GM12892 (cell line): ENCODE measurements at regions not wholly inside any gene's neighbourhood (a gene's known extent, or its start where the extent isn't known, plus 50 kb on each side); places are given as distances from the start of the nearest gene placed in this dataset.

ENCODE experiments used
- DNase-seq: peaks from one replicate; pipeline ENCODE4 v3.0.0; 2011; ENCODE audit not compliant: insufficient read length
- FAIRE-seq: peaks from 2 replicates; lab custom pipeline; 2011; peaks lifted over from hg19 to GRCh38; lab: Jason Lieb, UNC
- POLR2A ChIP-seq: IDR thresholded peaks from 2 replicates; pipeline ENCODE4 v1.6.1; 2011; ENCODE audit warnings: low read depth, low read length, control low read depth
- POLR2AphosphoS5 ChIP-seq: IDR thresholded peaks from 2 replicates; pipeline ENCODE4 v1.6.1; 2011; ENCODE audit warnings: low read depth, low read length, control low read depth
- TAF1 ChIP-seq: IDR thresholded peaks from 2 replicates; pipeline ENCODE4 v1.6.1; 2011; ENCODE audit warnings: low read depth, mild to moderate bottlenecking, control low read depth, low read length, borderline replicate concordance

DNA sequence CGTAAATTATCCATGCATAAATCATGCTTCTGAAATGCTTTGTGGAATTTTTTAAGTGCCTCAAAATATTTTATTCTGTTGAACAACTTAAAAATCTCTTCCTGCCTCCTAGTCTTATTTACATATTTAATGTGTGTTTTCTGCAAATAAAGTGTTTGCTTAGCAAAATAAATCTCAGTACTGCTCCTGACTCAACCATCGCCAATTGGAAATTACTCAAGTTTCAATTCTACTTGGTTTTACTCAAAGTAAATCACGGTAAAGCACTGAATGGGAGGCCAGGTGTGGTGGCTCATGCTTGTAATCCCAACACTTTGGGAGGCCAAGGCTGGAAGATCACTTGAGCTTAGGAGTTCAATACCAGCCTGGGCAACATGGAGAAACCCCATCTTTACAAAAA is 152.2 kb upstream of the NR5A2 start:
- TF ChIP-seq POLR2A (no peak), POLR2AphosphoS5 (no peak), TAF1 (no peak)
- DNase-seq (no peak), FAIRE-seq (no peak)

- no peak for TF ChIP-seq POLR2AphosphoS5
- TF ChIP-seq TAF1 = no peak
- no peak for TF ChIP-seq POLR2A
- DNase-seq (no peak), FAIRE-seq (no peak)
Measured at GRCh38 chr1:199875856-199876255, 151.7 kb upstream of the NR5A2 start.

- DNase-seq (no peak), FAIRE-seq (no peak)
- TF ChIP-seq POLR2AphosphoS5 (no peak), POLR2A (no peak), TAF1 (no peak)
Measured at GRCh38 chr1:199877526-199878384, 149.8 kb upstream of the NR5A2 start.

DNA sequence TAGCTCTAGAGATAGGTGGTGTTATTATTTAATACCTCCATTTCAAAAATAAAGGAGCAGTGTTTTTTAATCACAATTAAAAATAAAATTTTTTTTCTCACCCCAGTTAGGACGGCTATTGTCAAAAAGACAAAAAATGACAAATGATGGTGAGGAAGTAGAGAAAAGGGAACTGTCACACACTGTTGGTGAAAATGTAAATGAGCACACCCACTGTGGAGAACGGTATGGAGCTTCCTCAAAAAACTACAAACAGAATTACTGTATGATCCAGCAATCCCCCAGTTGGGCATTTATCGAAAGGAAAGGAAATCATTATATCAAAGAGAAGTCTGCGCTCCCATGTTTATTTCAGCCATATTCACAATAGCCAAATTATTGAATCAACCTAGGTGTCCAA is 148.7 kb upstream of the NR5A2 start:
- FAIRE-seq (no peak), DNase-seq (no peak)
- TF ChIP-seq POLR2A (no peak), POLR2AphosphoS5 (no peak), TAF1 (no peak)

- DNase-seq (no peak), FAIRE-seq (no peak)
- no peak for TF ChIP-seq POLR2A
- no peak for TF ChIP-seq POLR2AphosphoS5
- no peak for TF ChIP-seq TAF1
Measured at GRCh38 chr1:199898654-199899053, 128.9 kb upstream of the NR5A2 start.

DNA sequence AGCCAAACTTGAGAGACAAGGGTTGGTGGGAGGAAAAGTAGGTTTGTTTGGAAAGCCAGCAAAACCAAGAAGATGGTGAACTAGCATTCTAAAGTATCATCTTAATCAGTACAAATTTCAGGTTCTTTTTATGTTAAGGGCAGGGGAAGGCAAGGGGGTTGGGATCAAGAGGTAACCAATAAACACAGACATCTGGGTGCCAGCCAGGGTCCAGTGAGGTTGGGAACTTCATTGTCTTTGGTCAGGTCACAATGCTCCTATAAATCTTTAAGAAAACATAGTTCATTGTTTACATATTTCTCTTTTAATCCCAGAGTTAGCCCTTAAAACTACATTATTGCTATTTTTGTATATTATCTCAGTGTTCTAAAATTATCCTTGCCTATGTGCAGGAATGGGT is 126.2 kb upstream of the NR5A2 start:
- FAIRE-seq (no peak), DNase-seq (no peak)
- TF ChIP-seq TAF1 = no peak
- no peak for TF ChIP-seq POLR2A
- no peak for TF ChIP-seq POLR2AphosphoS5

DNA sequence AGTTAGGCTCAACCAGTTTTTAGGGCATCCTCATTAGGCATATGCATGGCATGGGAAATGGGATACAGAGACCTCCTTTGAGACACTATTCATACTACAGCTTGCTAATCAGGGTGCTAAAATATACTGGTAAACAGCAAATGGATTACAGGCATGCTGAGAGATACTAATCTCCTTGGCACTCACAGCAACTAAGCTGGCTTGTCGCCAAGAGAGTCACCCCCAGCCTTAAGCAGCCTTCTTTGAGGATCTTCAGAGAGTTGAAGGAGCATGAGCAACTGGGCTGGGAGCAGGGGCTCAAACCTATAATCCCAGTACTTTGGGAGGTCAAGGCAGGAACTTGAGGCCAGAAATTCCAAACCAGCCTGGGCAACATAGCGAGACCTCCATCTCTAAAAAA is 120.1 kb upstream of the NR5A2 start:
- no peak for DNase-seq
- no peak for FAIRE-seq
- TF ChIP-seq POLR2AphosphoS5 = no peak
- TF ChIP-seq POLR2A = no peak
- TF ChIP-seq TAF1 = no peak

DNA sequence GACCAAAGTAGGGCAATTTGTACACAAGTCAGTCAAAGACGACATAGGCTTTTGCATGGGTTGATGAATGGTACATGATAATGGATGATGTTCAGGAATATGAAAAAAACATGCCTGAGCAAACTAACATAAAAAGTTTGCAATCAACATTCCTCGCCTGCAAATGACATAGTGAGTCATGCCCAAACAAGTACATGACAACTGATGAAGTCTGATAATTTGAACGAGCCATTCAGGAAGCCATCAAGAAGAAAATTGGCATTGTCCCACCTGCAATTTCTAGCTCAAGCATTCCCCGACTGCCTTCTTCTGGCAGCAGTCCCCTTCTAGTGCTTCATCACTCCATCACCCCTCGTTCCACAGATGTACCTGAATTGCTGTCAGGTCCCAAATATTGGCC is 118.4 kb upstream of the NR5A2 start:
- TF ChIP-seq POLR2AphosphoS5 (no peak), POLR2A (no peak), TAF1 (no peak)
- DNase-seq (no peak), FAIRE-seq (no peak)

DNA sequence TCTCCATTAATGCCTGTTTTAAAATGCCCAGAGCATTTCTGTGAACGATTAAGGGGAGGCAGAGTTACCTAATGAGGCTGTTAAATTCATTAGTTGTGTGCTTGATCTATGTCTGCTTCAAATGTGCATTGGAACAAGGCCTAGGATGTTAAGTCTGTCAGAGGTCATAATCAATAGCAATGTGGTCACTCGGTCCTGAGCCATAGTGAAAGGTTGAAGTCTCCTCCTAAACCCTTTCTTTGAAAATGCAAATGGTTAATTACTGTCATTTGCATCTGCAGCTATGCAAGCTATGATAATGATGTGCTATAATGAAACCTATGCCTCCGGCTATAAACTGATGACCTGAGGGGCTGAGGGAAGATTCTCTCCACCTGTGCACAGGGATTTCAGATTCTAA is 114.2 kb upstream of the NR5A2 start:
- no peak for FAIRE-seq
- TF ChIP-seq TAF1 (no peak), POLR2AphosphoS5 (no peak), POLR2A (no peak)
- no peak for DNase-seq

GRCh38 chr1:199914546-199914945 is 113.0 kb upstream of the NR5A2 start:
- no peak for TF ChIP-seq POLR2A
- TF ChIP-seq POLR2AphosphoS5 = no peak
- TF ChIP-seq TAF1 = no peak
- DNase-seq = no peak
- no peak for FAIRE-seq

DNA sequence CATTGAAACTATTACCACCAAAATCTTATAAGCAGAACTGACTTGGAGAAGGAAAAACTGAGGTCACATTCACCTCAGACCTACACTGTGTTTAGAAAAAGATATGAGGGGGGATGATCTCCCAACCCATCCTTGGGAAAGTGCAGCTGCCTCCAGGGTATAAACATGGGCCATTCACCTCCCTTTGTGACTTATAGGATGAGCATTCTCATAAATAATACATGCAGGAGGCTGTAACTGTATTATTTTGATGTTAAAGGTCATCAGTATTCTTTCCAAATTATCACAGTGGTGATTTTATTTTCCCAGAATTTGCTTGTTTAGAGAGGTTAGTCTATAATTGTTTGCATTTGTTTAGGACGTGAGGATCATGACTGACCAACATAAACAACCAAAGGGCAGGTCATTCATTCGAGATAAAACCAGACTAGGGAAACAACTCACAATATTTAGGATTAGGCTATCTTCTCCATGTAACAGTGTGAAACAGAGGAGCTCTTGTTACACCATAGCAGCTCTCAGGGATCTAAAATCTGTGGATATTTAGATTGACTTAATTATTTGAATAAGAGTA is 109.2 kb upstream of the NR5A2 start:
- FAIRE-seq = no peak
- DNase-seq = no peak
- TF ChIP-seq POLR2AphosphoS5 (no peak), POLR2A (no peak), TAF1 (no peak)

GRCh38 chr1:199920635-199921034 is 106.9 kb upstream of the NR5A2 start:
- TF ChIP-seq POLR2A = no peak
- DNase-seq (no peak), FAIRE-seq (no peak)
